ENCODE measurements at regions not wholly inside any gene's neighbourhood (a gene's known extent, or its start where the extent isn't known, plus 50 kb on each side); places are given as distances from the start of the nearest gene placed in this dataset.
"Not testable (repeated sequence)": the region's sequence is repeated elsewhere in the genome, so short reads cannot be mapped to it uniquely, and the experiment has no call there.

DNA sequence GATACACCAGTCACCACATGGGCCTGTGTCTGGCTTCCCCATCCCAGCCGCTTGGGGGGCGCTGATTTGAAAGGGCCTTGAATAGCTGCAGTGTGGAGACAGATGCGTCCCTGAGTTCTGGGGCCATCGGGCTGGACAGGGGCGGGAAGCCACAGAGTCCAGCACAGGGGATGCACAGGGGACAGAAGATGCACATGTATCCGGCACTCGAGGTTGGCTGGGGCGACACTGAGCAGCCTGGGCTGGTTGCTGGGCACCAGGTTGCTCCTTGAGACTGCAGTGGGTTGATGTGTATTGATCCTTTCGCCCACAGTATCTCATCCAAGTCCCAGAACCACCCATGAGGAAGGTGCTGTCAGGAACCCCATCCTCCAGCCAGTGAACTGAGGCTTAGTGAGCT is 99.3 kb upstream of the SYT13 start:
- DNase-seq (ENCODE audit: low read depth), result no peak

DNA sequence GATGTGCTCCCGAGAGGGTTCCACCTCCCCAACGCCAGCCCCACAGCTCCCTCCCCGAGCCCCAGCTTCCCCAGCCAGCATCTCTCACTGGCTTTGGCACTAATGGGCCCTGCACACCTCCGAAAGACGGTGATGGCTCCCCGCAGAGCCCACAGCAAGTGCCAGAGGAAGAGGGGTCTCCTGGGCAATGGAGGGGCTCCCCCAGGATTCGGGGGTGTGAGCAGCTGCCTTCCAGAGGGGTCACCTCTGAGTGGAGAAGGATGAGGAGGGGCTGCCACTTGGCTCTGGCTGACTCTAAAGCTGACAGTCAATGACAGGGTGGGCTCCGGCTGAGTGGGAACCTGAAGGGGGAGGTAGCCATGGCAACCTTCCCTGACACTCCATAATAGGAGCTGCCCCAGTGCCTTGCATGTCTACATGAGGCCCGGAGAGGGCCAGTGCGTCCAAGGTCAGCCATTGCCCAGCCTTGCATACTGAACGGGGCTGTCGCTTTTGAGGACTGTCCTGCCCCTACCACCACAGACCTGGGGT is 98.6 kb upstream of the SYT13 start:
- no peak for DNase-seq (ENCODE audit: low read depth)

DNA sequence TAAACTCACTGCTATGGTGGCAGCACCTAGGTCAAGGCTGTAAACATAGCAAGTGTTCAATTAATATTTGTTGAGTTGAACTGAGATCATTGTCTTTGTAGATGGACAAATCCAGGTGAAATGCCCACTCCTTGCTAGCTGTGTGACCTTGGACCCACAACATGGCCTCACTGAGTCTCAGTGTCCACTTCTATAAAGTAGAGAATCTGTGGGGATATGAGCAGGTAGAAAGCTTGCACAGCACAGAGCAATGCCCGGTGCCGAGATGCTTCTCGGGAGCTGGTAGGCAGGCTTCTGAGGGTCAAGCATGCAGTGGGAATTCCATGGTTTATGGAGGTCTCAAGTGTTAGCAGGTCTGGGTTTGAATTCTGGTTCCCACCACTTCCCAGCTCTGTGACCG is 97.9 kb upstream of the SYT13 start:
- DNase-seq (ENCODE audit: low read depth), result no peak

DNA sequence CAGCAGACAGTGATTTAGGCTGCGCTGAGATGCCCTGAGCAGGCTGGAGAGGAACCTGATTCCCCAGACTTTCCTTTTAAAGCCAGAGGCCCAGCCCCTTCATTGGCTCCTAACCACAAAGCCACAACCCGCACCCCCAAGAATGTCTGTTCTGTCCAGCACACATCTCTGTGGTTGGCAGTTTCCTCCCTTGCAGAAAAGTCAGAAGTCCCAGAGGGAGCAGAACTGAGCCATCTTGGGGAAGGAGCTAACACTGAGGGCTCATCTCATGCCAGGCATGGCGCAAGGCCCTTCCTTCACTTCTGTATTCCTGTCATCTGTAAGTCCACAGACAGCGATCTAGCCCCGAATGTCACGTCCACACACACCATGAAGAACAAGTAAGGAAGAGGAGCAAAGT is 97.1 kb upstream of the SYT13 start:
- DNase-seq (ENCODE audit: low read depth), result peak; percentile 45

DNA sequence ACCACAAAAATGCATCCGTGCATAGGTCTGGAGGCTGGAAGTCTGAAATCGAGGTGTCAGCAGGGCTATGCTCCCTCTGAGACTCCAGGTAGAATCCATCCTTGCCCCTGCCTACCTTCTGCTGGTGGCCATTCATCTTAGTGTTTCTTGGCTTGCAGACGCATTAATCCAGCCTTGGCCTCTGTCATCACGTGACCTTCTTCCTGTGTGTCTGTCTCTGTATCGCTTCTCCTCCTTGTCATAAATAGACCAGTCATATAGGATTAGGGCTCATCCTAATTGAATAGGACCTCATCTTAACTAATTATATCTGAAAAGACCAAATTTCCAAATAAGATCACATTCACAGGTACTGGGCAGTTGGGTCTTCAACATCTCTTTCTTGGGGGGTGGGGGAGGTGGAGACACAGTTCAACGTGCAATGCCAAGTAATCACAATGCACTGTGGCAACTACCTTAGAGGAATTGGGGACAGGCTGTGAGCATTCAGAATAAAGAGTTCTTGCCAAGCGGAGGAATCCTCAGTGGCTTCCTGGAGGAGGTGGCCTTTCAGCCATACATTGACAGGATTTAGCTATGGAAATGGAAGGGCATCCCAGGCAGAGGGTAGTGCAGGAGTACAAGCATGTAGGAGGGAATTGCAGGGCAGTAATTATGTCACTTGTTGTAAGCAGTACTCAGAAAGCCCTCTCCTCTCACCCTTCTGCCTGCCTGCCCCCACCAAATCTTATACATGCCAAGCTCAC is 96.2 kb upstream of the SYT13 start:
- no peak for DNase-seq (ENCODE audit: low read depth)

DNA sequence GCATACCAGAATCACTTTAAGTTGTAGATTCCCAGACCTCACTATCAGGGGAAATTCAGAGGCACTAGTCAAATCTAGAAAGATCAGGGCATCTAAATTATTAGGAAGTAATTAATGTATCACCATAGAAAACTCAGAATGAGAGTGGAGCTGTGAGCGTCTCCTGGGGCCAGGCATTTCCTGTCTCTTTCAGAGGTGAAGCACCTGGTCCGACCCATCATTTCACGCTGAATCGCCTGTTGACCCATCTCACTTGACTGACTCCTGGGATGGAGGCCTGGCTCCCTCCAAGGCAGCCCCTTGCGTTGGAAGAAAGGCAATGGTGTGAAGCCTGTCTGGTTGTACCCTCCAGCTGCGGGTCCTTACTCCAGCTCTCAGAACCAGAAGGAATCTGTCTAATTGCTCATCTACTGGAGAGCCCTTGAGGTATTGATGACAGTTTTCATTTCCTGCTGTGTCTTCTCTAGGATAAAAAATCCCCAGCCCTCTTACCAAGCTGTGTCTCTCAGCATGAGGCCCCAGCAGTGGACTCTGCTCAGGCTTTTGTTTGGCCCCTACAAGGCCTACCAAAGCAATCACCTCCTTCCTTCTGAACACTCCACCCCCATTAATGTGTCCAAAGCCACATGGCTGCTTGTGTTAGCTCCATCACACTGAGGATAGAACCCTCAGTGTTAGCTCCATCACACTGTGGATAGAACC is 93.2 kb upstream of the SYT13 start:
- DNase-seq (ENCODE audit: low read depth), result no peak

DNA sequence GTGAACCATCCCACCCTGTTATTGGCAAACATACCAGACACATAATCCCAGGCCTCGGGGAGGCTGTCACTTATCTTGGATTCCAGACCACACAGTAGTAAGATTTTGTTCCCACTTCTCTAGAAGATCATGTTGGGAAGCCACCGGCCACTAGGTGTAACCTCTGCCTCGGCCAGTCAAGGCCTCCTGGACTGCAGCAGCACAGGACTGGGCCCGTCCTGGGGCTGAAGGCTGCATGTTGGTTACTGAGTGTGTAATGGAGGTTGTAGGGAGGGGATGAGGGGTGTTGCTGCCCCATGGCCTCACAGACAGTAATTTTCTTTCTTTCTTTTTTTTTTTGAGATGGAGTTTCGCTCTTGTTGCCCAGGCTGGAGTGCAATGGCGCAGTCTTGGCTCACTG is 92.4 kb upstream of the SYT13 start:
- no peak for DNase-seq (ENCODE audit: low read depth)

DNA sequence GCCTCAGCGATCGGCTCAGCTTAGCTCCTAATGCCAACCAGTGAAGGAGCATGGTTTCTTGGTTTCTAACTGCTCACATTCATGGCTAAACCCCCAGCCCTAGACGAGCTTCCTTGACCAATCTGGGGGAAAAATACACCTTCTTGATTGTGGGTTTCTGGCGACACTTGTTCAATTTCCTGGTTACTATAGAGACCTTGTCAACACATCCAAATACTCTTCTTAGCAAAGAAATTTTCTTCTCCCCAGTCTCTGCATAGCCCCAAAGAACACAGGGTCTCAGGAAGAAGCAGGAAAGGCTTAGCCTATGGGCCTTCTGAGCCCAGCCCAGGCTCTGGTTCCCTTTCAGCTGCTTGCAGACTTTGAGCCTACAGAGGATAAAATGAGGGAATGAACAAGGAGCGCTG is 88.5 kb upstream of the SYT13 start:
- DNase-seq (ENCODE audit: low read depth), result no peak

DNA sequence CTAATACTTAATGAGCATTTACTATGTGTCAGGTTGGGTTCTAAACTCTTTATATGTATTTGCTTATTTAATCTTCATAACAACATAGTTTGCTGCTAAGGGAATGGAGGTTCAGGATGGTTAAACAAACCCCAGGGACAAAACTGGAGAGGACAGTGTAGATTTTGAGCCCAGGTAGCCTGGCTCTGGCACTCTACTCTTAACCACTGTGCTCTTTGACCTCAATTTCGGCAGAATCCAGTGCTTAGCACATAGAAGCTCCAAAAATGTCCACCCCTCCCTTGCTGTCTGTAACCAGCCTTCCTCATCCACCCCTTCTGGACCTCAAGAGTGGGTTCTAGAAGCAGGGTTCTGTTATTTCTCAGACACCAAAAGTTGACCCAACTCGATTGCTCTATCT is 88.0 kb upstream of the SYT13 start:
- DNase-seq (ENCODE audit: low read depth), result no peak

DNA sequence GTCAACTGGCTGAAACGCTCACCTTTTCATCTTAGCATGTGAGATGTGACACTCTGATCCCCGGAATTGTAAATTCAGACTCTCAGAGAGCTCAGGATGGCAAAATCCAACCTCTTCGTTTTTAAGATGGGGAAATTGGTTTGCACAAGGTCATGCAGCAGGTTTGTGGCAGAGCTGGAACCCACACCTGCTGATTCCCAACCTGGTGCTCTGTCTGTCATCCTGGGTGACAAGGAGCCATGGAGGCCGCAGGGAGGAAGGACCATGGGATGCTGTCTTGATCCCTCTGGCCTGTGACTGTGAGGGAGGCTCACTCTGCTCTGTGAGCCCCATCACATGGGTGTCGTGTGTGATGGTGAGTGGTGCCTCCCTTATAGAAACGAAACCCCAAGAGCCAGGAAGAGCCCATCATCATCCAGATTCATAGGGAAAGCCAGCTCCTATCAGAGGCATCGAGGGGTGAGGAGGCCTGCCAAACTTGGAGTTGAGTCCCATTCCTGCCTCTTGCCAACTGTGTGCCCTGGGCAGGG is 87.4 kb upstream of the SYT13 start:
- no peak for DNase-seq (ENCODE audit: low read depth)

DNA sequence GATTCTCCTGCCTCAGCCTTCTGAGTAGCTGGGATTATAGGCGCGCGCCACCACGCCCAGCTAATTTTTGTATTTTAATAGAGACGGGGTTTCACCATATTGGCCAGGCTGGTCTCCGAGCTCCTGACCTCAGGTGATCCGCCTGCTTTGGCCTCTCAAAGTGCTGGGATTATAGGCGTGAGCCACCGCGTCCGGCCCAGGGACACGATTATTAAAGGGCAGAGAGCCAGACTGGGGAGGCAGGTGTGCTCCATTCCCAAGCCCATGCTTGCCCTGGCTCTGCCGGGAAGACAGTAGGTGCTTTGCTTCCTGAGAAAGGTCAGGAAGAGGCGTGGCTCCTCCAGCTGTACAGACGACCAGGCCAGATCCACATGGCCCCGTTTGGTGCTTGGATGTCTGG is 86.3 kb upstream of the SYT13 start:
- DNase-seq (ENCODE audit: low read depth), result not testable (repeated sequence)

DNA sequence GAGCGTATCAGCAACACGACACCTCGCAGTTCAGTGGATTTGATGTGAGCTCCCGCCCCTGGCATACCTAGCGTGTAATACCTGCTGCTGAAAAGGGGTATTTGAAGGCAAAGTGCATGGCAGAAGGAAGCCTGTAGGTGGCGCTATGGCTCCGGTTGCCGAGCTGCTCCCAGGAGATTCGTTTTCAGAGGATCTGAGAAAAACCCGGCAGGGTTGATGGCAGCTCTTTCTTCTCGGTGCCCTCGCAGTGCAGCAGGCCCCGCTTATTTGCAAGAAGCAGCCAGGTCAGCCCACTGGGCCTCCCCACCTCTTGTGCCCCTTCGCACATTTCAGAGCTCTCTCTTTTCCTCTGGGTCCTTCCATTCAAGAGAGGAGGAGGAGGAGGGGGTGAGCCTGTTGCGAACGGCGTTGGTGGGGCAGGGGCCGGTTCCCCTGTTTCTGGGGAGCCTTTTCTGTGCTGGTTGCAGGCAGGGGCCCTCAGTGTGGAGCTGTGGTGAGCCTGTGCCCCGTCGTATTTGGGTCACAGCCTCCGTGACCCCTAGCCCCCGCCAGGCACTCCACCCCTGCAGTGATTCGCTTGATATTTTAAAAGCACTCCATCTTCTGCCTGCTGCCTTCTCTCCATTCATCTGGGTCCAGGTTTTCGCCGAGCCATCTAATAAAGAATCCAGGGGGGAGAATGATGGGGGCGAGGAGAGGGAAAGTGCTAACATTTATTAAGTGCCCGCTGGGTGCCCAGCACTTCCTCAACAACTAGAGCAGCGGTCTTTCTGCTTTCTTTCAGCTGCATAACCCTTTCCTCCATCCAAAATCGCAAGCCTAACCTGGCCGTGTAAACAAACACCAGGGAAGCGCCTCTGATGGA is 85.3 kb upstream of the SYT13 start:
- peak; percentile 21 for DNase-seq (ENCODE audit: low read depth)

DNA sequence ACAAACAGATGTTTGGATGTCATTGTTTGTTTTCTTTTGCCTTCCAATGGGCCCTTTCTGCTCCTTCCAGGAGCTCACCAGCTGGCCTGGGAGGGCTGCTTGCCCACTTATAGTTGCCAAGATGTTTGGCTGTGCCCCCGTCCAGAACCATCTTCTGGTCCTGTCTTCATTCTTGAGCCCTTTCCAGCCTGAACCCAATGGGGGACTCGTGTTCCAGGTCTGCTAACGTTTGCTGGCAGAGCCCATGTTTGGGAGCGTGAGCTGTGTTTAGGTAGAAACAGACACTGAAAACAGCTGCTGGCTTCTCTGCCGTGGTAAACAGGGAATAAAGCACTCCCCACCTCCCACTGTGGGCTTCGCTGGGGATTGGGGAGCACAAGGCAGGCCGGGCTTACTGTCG is 83.2 kb upstream of the SYT13 start:
- DNase-seq (ENCODE audit: low read depth), result no peak

DNA sequence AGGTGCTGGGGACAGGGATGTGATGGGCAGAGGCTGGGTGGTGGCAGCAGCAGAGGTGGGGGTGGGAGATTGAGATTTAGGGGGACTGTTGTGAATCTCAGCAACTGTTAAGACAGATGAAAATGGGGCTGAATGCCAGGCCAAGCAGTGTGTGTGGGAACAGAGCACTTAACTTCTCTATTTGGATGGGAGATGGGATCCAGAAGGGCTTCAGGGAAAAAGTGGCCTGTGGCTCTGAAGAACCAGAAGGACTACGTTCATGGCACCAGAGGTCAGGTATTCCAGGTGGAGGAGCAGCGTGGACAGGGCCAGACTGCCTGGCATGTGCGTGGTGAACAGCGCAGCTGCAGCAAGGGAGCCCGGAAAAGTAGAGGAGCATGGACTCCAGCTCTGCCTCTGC is 82.6 kb upstream of the SYT13 start:
- no peak for DNase-seq (ENCODE audit: low read depth)

DNA sequence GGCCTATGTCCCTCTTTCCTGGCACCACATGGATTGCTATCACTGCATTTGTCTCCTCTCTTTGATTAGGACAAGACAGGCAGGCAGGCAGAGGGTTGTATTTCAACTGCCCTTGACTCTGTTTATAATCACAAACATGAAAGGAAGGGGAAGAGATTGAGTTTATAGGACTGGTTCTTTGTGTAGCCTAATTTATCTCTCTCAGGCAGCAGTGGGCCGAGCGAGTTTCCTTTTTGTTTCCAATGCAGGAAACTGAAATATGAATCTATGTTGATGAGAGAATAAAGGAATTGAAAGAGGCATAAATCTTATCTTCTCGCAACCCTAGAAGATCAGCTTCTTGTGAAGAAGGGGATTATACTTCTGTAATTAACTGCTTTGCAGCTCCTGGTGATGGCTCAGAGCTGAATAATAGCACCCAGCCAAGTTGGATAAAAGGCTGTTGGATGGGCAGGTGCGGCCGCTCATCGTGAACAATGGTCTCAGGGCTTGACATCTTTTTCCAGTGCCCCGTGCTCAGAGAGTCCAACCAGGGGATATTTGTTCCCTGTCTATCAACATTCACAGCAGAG is 80.6 kb upstream of the SYT13 start:
- DNase-seq (ENCODE audit: low read depth), result no peak

DNA sequence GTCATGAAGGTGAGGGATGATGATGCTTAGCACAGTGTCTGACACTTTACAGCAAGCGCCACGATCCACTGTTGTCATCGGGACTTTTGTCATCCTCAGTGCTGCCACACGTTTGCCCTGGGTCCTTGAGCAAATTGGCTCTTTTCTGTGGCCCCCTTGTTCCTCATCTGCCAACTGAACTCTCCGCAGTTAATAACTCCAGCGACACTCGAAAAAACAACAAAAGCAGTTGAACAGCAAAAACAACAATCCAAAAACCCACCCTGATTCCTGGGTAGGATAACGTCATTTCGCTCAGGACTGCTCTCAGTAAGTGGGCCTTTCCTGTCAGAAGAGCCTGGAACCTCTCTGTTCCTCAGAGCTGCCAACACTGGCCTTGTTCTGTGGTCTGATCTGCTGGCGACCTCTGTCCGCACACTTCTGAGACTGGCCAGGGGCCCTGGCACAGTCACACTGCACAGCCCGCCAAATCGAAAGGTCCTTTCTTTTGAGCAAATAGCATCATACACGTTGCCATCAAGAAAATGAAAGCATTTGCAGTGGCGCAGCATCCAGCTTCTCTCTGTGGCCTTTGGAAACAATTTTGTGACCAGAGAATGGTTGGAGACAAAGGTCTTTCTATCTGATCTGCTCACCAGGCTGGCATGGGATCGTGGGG is 79.9 kb upstream of the SYT13 start:
- no peak for DNase-seq (ENCODE audit: low read depth)

DNA sequence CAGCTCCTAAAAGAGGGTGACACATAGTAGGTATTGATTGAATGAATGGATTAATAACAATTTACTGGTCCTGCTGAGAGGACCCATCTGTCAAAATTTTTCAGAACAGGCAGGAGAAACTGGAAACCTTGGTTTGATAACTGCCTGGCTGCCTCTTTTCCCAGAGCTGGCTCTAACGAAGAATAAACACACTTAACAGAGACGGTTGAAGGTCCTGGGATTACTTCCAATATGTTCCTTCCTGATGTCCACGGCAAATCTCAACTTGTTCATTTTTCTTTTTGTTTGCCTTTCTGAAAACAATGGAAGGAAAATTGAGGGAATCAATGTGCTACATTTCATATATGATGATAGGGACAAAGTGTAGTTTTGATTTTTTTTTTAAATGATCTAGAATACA is 76.5 kb upstream of the SYT13 start:
- no peak for DNase-seq (ENCODE audit: low read depth)

DNA sequence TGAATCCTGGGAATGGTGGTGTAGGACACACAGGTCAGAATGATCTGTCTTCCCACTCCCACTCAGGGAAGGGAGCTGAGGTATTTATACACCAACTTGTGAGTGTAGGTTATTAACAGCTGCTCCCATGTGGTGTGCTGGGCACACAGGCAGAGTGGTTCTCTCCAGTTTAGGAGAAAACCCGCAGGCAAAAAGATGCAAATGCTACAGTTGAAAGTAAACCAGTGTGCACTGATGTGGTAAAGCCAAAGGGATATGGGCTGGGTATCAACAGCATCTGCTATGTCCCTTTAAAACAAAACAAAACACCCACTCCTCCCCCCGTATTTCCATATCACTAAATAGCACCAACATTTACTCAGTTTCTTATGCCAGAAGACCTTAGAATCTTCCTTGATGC is 75.4 kb upstream of the SYT13 start:
- no peak for DNase-seq (ENCODE audit: low read depth)

DNA sequence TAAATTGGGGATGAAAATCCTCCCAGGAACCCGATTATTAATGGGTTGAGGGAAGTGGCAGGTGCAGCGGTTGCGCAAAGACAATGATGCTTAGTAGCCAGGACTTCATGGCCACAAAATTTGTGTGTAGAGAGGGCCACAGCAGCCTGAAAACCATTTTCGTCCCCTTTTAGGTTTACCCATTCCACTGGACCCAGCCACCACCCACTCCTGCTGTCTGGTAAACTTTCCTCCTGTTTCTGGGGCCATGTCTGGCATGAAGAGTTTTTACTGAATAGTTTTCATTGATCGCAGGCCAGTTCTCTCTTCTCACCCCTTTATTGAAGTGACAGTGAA is 69.5 kb upstream of the SYT13 start:
- no peak for DNase-seq (ENCODE audit: low read depth)

DNA sequence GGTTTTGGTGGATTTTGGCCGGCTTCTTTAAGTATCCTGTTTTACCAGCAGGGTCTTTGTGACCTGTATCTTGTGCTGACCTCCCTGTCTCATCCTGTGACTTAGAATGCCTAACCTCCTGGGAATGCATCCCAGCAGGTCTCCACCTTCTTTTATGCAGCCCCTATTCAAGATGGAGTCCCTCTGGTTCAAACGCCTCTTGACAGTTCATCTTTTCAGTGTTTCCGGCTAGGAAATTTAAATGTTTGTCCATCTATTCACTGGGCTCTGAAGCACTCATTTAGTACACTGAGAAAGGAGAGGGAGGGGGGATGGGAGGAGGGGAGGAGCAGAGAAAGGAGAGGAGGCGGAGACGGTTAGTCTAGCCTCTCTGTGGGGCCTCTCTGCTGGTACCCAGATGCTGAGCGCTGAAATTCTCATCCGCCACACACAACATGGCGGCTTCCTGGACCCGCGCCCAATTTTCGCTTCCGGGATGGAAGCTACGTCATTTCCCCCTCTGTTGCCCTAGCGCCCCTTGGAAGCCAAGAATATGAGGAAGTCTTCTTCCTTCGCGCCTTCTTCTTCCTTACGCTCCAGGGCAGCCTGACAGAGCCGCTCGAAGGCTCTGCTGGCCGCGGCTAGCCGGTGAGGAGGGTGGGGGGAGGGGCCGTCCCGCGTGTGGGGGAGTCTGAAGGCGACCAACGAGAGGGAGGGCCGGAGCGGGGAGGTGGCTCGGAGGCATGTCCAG is 69.0 kb upstream of the SYT13 start:
- DNase-seq (ENCODE audit: low read depth), result peak; percentile 40

DNA sequence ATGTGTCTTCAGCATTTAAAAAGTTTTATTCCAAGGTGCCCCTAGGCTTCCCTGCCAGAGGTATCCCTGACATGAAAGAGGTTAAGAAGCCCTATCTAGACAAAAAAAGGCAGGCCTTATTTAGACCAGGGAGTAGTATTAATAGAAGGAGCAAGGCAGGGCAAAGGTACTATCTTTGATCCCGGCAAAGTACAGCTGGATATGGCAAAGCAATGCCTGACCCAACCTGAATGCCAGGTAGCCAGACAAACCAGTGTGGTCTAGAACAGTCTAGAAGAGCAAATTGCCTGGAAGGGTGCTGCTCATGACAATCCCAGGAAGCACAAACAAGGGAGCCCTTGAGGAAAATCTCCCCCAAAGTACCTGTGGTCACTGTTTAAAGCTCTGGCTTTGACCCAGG is 62.6 kb upstream of the SYT13 start:
- DNase-seq (ENCODE audit: low read depth), result no peak

All from stromal cell of bone marrow (primary cell).